Neural cell (in vitro differentiated cells): ENCODE measurements at regions not wholly inside any gene's neighbourhood (a gene's known extent, or its start where the extent isn't known, plus 50 kb on each side); places are given as distances from the start of the nearest gene placed in this dataset.

ENCODE experiments used
- EZH2 ChIP-seq: fragments of 200-600, 300-800 bp; shearing (Covaris generic), sonication (generic); IDR thresholded peaks from 2 replicates; pipeline ENCODE4 v1.6.1; 2014; ENCODE audit warnings: antibody characterized with exemption, low read length, borderline replicate concordance, mild to moderate bottlenecking; ENCODE audit not compliant: insufficient read depth, poor library complexity, severe bottlenecking
- POLR2AphosphoS5 ChIP-seq: IDR thresholded peaks from 2 replicates; pipeline ENCODE4 v1.6.1; 2012

GRCh38 chr18:34611904-34612303, 98.2 kb upstream of the DTNA start:
- no peak for TF ChIP-seq POLR2AphosphoS5
- TF ChIP-seq EZH2, result no peak
